Activated naive CD4-positive, alpha-beta T cell treated with anti-CD3 and anti-CD28 coated beads for 36 hours (primary cell): ENCODE measurements at regions not wholly inside any gene's neighbourhood (a gene's known extent, or its start where the extent isn't known, plus 50 kb on each side); places are given as distances from the start of the nearest gene placed in this dataset.

ENCODE experiments used
- CTCF ChIA-PET: fragments of 350-600 bp; sonication (Branson Sonifier 250); formaldehyde crosslinking; loops from one replicate; lab custom pipeline; 2021; ENCODE audit warnings: antibody characterized with exemption; lab: Charles Lee
- DNase-seq: peaks from one replicate; pipeline ENCODE4 v3.0.0-alpha.2; 2020
- H3K27ac Mint-ChIP-seq: one replicate; pipeline ENCODE4 v1.8.0; 2021; ENCODE audit warnings: mild to moderate bottlenecking, mixed read lengths
- H3K27me3 Mint-ChIP-seq: one replicate; pipeline ENCODE4 v1.8.0; 2021; ENCODE audit warnings: low read depth, mixed read lengths
- H3K36me3 Mint-ChIP-seq: one replicate; pipeline ENCODE4 v1.8.0; 2021; ENCODE audit warnings: low read depth, mixed read lengths
- H3K4me1 Mint-ChIP-seq: one replicate; pipeline ENCODE4 v1.8.0; 2021; ENCODE audit warnings: low read depth, mixed read lengths
- H3K4me3 Mint-ChIP-seq: one replicate; pipeline ENCODE4 v1.8.0; 2021; ENCODE audit warnings: mild to moderate bottlenecking, moderate library complexity, mixed read lengths
- H3K9me3 Mint-ChIP-seq: one replicate; pipeline ENCODE4 v1.8.0; 2021; ENCODE audit warnings: mixed read lengths
- intact Hi-C: fragments of 100-400 bp; cut with micrococcal nuclease; formaldehyde crosslinking; loops from one replicate; pipeline ENCODE4 v1.15.1; 2023

DNA sequence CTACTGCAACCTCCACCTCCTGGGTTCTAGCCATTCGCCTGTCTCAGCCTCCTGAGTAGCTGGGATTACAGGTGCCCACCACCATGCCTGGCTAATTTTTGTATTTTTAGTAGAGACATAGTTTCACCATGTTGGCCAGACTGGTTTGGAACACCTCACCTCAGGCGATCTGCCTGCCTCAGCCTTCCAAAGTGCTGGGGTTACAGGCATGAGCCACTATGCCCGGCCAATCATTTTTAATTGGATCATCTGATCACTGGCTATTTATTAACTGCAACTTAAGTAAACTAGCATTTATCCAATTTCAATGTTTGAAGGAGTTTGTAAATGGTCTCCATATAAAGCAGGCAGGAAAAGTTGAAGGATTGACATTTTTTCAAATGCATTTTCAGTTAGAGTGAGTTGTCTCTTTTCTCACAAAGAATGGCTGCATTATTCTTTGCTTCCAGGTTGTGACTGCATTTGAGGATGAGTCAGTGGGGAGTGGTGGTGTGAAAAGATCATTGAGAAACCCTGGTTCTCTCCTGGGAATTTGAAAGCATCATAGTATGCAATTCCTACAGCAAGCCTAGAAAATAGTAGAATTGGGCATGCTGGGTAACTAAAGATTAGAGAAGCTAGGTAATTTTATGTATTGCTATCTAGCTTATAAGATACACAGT is 431.1 kb upstream of the ZEB2 start:
- H3K4me1 Mint-ChIP-seq, result no peaks in the 10 kb centered on the region
- no peak for DNase-seq
- CTCF ChIA-PET, result no interaction called here

DNA sequence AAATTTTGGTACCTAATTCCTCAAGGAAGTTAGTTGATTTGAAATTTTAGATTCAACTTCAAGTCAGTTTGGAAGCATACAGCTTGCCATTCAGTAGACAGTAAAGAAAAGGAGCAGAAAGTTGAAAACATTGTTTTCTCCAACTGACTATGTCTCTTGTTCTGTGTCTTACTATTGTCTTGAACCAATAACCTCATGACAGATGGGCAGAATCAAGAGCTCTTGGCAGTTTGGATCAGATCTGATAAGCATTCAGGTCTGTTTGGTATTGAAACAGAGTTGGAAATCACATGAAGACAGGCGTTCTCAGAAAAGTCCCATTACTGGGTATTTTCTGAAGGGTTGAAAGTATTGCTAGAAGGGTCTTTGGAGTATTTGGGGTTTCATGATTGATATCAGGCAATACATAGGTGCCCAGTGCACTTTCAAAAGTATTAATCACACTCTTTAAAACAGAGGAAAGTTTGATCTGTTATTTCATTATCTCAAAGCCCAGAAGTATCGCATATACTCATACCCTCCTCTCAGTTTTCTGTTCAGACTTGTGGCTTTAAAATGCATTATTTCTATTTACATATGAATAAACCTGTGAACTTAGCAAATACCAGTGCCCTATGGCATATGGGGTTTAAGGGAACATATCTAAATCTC is 428.4 kb upstream of the ZEB2 start:
- no peak overlapping the region for H3K27ac Mint-ChIP-seq
- H3K9me3 Mint-ChIP-seq, result no peaks in the 10 kb centered on the region
- no peak overlapping the region for H3K4me3 Mint-ChIP-seq

More for the DNA sequence above, 431.1 kb upstream of the ZEB2 start:
- no peaks in the 10 kb centered on the region for H3K36me3 Mint-ChIP-seq
- intact Hi-C loops, result no loop called here
- peaks cover 3% of the 10 kb centered on the region for H3K27me3 Mint-ChIP-seq
- no peak overlapping the region for H3K4me3 Mint-ChIP-seq
- no peak overlapping the region for H3K27ac Mint-ChIP-seq
- H3K9me3 Mint-ChIP-seq, result no peaks in the 10 kb centered on the region

DNA sequence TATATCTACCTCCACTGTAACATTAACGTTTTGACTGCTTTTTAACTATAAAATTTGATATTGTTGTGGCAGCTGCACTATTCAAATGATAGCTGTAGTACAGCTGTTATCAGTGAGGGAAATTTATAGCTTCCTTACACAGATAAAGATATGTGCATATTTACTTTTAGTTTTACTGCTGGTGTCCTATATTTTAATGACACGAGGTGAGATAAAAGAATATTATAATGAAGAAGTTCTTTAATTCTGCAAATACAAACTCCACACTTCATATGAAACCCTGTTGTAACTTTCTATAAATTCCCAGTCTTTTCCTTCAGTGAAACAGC is 427.8 kb upstream of the ZEB2 start:
- Mint-ChIP-seq H3K4me1 (no peaks in the 10 kb centered on the region), H3K9me3 (no peaks in the 10 kb centered on the region), H3K27ac (no peak overlapping the region), H3K36me3 (no peaks in the 10 kb centered on the region), H3K27me3 (no peaks in the 10 kb centered on the region), H3K4me3 (no peak overlapping the region)
- no peak for DNase-seq
- CTCF ChIA-PET, result no interaction called here
- intact Hi-C loops, result no loop called here

More for the DNA sequence above, 428.4 kb upstream of the ZEB2 start:
- CTCF ChIA-PET, result no interaction called here
- Mint-ChIP-seq H3K36me3 (no peaks in the 10 kb centered on the region), H3K27me3 (no peaks in the 10 kb centered on the region), H3K4me1 (no peaks in the 10 kb centered on the region)
- intact Hi-C loops, result no loop called here
- DNase-seq, result no peak

DNA sequence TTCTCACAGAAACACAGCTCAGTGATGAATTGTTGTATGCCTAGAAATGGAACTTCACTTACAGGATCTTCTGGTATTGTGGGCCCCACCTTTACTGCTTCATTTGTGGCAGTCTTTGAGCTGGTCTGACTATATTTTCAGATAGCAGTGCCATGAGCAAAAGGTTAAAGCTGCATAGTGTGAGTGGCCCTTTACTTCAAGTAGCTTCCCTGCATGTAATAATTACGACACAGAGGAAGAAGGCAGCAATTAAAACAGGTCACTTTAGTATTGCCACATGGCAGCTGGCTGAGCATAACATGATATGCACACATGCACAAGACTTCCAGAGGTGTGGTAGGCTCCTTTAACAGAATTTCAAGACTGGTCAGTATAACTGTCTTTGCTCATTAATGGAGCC is 426.3 kb upstream of the ZEB2 start:
- Mint-ChIP-seq H3K4me1 (no peaks in the 10 kb centered on the region), H3K4me3 (no peak overlapping the region), H3K27me3 (no peaks in the 10 kb centered on the region), H3K27ac (no peak overlapping the region), H3K9me3 (no peaks in the 10 kb centered on the region), H3K36me3 (no peaks in the 10 kb centered on the region)
- intact Hi-C loops, result no loop called here
- CTCF ChIA-PET, result interaction anchor here (0.7 to 0.8 kb wide), 2 partner anchors 24 to 521 kb away, joined by 3 read pairs; no protein-coding TSS in a partner anchor
- no peak for DNase-seq

DNA sequence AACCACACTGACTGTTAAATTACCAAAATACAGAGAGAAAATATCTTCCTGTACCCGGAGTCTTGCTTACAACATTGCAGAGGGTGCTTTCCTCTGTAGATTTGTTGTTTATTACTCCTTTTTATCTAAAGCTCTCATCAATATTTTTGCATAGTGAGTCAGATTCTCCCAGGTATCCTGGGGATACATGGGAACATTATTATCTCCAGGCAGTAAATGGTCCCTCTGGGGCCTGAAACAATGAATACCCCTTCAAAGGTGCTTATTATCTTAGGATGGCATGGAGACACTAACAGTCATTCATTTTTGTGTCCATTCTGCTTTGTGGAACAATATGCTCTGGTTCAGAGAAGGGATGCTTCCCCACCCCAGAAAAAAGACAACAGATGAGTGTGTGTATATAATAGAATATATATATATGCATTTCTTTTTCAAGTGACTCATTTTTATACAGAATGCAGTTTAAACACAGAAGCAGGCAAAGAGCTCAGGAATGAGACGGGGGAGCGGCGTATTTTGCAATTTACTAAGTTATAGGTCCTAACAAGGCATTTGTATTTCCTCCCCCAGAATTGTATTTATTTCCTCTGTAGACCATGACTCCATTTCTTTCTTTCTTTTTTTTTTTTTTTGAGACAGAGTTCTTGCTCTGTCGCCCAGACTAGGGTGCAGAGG is 424.8 kb upstream of the ZEB2 start:
- Mint-ChIP-seq H3K9me3 (no peaks in the 10 kb centered on the region), H3K4me3 (no peak overlapping the region), H3K27me3 (no peaks in the 10 kb centered on the region), H3K36me3 (no peaks in the 10 kb centered on the region), H3K4me1 (no peaks in the 10 kb centered on the region), H3K27ac (no peak overlapping the region)
- intact Hi-C loops, result no loop called here
- CTCF ChIA-PET, result interaction anchor here (0.6 kb wide), 1 partner anchor 41 kb away, joined by 3 read pairs; no protein-coding TSS in a partner anchor
- DNase-seq, result no peak

DNA sequence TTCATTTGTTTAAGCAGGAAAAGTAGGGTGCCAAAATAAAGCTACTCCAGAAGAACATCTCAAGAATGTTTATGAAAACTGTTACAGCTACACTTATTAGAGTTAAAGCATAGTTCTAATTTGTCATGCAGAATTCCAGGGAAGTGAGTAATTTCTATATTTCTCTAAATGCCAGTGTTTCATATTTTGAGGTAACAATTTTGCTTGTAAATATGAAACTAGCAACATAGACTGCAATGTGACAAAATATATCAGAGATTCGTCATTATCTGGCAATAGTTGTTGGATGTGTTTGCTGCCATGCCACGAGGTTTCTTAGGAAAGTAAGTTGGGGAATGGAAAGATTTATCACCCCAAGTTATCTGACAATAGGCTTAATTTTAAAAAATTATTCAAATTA is 424.1 kb upstream of the ZEB2 start:
- intact Hi-C loops, result no loop called here
- no peak for DNase-seq
- H3K4me1 Mint-ChIP-seq, result no peaks in the 10 kb centered on the region
- H3K9me3 Mint-ChIP-seq, result no peaks in the 10 kb centered on the region
- H3K4me3 Mint-ChIP-seq, result no peak overlapping the region
- H3K27ac Mint-ChIP-seq, result no peak overlapping the region
- H3K27me3 Mint-ChIP-seq, result no peaks in the 10 kb centered on the region
- H3K36me3 Mint-ChIP-seq, result no peaks in the 10 kb centered on the region
- CTCF ChIA-PET, result no interaction called here

DNA sequence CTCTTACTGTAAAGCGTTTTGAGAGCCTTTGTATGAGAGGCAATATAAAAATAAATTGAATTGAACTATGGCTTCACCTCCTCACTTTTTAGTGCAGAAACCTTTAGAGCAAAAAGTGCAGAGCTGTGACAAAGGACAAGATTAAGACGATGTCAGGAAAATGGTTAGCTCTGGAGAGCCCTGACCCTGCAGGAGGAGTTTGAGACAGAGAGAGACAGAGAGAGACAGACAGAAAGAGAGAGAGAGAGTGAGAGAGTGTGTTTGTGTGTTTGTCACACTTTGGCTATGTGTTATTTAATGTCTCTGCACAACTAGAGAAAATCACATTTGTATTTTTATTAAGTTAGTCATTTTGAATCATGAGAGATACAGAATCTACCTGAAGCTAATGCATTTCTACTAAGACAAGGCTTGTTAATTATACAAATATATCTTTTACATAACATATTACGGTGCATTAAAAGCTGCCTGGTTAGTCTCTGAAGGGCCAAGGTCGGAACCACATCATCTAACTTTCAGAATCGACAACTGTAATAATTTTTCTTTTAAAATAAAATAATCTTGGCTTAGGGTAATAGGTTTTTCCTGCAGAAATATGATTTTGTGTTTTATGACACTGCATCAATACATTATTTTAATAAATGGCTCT is 423.5 kb upstream of the ZEB2 start:
- no peak for DNase-seq
- no peaks in the 10 kb centered on the region for H3K4me1 Mint-ChIP-seq
- CTCF ChIA-PET, result no interaction called here
- H3K27me3 Mint-ChIP-seq, result no peaks in the 10 kb centered on the region
- no peak overlapping the region for H3K27ac Mint-ChIP-seq
- H3K4me3 Mint-ChIP-seq, result no peak overlapping the region
- no peaks in the 10 kb centered on the region for H3K36me3 Mint-ChIP-seq
- intact Hi-C loops, result no loop called here
- no peaks in the 10 kb centered on the region for H3K9me3 Mint-ChIP-seq

DNA sequence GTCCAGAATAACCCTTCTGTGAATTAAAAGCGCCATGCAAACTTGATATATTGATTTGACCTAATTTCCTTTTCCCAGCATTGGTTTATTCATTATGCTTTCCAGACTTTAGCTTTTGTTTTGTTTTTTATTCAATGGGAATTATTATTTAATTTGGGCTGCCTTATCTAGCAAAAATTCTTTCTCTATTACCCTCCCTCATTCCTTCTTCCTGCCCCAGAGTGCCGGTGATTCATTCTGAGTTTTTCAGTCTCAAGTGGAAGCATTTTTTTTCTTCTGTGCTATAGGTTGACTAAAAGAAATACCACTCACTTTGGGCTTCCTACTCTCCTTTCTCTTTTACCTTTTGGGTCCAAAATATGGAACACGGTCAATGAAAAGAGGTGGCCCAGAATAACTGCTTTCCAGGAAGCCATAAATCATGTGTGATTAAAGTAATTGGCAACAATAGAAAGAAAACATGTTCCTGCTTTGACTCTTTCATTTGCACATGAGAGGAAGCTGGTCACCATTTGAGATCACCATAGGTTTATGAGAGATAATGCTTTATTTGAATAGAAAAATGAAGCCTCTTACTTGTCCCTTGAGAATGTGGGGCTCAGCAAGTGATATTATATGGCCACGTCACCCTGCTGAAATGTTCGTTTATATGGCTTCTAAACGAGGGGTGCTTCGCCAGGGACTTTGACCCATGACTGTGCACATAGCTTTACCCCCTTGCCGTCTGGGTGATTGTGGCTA is 422.8 kb upstream of the ZEB2 start:
- H3K9me3 Mint-ChIP-seq, result no peaks in the 10 kb centered on the region
- H3K27ac Mint-ChIP-seq, result no peak overlapping the region
- intact Hi-C loops, result no loop called here
- no peak overlapping the region for H3K4me3 Mint-ChIP-seq
- DNase-seq, result no peak
- no peaks in the 10 kb centered on the region for H3K27me3 Mint-ChIP-seq
- no peaks in the 10 kb centered on the region for H3K4me1 Mint-ChIP-seq
- CTCF ChIA-PET, result no interaction called here
- H3K36me3 Mint-ChIP-seq, result no peaks in the 10 kb centered on the region

DNA sequence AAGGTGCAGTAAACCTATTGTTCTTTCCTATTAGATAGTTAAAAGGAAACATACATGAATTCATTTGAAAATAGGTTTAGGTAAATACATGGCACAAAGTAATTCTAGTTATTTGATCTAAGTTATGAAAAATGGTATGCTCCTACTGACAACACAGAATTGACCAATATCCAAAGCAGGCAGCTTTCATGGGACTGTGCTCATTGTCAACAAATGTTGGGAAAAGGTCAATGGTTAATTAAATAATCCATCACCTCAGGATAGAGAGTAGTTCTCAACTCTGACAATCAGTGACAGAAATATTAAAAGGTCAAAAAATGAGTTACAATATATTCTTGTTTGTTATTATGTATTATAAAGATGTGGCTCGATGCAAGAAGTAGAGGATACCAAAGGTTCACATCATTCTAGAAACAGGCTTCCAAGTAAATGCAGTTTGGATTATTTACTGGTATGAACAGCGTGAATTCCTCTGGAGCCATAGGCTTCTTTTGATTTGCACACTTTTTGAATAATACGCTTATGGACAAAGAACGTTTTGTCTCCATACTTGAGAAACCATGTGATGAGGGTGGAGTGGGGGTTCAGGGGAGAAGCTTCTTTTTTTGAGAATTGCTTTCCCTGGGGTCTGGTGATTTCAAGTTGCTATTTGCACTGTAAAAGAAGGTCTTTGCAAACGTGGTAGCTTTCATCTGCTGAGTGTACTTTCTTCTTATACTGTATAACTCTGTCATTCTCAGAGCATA is 422.0 kb upstream of the ZEB2 start:
- H3K9me3 Mint-ChIP-seq, result no peaks in the 10 kb centered on the region
- H3K4me3 Mint-ChIP-seq, result no peak overlapping the region
- no peaks in the 10 kb centered on the region for H3K4me1 Mint-ChIP-seq
- intact Hi-C loops, result no loop called here
- H3K27me3 Mint-ChIP-seq, result no peaks in the 10 kb centered on the region
- DNase-seq, result no peak
- no peaks in the 10 kb centered on the region for H3K36me3 Mint-ChIP-seq
- CTCF ChIA-PET, result no interaction called here
- no peak overlapping the region for H3K27ac Mint-ChIP-seq

DNA sequence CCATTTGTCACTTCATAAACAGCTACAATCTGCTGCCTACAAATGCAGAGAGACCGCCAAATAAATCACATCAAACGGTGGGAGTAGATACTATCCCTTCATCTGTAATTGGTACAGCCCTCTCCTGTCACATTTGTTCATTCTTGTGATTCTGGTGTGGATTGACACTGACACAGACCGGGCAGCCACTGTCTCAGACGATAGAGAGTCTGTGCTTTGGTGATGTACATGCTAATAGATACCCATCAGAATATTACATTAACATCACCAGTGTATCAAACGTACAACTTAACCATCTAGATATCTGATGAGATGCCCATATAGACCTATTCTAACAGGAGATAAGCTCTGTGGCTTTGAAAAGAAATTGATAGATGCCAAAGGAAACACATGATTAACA is 419.7 kb upstream of the ZEB2 start:
- Mint-ChIP-seq H3K27me3 (no peaks in the 10 kb centered on the region), H3K9me3 (no peaks in the 10 kb centered on the region), H3K4me3 (no peak overlapping the region), H3K36me3 (no peaks in the 10 kb centered on the region), H3K4me1 (no peaks in the 10 kb centered on the region), H3K27ac (no peak overlapping the region)
- intact Hi-C loops, result no loop called here
- CTCF ChIA-PET, result interaction anchor here (0.6 kb wide), 1 partner anchor 96 kb away, joined by 3 read pairs; no protein-coding TSS in a partner anchor
- no peak for DNase-seq

DNA sequence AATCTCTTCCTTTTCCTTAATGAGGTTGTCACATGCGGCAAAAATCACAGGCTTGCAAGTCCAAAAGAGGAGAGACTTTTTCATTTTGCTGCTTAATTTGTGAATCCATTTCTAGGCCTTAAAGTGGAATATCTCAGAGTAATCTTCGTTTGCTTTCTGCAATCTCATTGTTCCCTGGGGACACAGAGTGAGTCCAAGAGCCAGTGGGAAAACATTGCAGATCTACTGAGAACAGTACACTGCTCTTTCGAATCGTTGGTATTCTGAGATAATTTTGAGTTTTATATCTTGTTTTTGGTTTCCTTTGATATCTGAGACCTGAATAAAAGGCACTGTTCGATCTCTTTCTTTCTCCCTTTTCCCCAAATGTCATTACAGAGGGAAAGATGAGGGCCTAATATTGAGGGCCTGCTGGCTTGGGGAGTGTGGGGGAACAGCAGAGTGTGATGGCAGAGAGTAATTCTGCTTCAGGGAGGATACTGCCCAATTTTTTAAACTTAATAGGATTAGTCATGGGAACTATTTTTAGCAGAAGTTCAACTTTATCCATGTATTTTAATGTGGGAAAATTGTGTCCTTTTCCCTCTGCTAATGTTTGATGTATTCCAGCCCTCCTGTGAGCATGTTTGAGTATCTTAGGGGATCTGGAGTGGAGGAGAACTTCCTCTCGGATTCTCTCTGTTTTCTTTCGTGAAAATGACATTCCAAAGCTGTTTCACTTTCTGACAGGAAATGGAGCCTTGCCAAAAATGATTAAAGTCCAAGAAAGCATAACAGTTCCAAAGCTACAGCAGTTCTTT is 418.2 kb upstream of the ZEB2 start:
- no peak overlapping the region for H3K4me3 Mint-ChIP-seq
- intact Hi-C loops, result no loop called here
- no peak for DNase-seq
- no peak overlapping the region for H3K27ac Mint-ChIP-seq
- CTCF ChIA-PET, result no interaction called here
- no peaks in the 10 kb centered on the region for H3K36me3 Mint-ChIP-seq
- H3K9me3 Mint-ChIP-seq, result no peaks in the 10 kb centered on the region
- no peaks in the 10 kb centered on the region for H3K27me3 Mint-ChIP-seq
- H3K4me1 Mint-ChIP-seq, result no peaks in the 10 kb centered on the region
